NOMO-1 (cell line): ENCODE measurements at regions not wholly inside any gene's neighbourhood (a gene's known extent, or its start where the extent isn't known, plus 50 kb on each side); places are given as distances from the start of the nearest gene placed in this dataset.

Source experiments
- DNase-seq, 2 experiments: peaks; one replicate each; lab custom pipeline; 2025; ENCODE audit not compliant: unreplicated experiment in 2 of 2; lab: John Stamatoyannopoulos, UW

DNA sequence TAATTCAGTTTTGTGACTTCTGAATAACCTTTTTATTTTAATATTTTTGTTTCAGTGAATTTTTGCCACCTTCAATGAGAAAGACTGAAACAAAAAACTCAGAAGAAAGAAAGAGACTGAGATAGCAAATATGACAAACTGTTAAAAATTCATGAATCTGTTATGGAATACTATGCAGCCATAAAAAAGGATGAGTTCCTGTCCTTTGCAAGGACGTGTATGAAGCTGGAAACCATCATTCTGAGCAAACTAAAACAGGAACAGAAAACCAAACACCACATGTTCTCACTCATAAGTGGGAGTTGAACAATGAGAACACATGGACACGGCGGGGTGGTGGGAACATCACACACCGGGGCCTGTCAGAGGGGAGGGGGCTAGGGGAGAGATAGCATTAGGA is 193.4 kb upstream of the FGGY start:
- DNase-seq, result no peak

DNA sequence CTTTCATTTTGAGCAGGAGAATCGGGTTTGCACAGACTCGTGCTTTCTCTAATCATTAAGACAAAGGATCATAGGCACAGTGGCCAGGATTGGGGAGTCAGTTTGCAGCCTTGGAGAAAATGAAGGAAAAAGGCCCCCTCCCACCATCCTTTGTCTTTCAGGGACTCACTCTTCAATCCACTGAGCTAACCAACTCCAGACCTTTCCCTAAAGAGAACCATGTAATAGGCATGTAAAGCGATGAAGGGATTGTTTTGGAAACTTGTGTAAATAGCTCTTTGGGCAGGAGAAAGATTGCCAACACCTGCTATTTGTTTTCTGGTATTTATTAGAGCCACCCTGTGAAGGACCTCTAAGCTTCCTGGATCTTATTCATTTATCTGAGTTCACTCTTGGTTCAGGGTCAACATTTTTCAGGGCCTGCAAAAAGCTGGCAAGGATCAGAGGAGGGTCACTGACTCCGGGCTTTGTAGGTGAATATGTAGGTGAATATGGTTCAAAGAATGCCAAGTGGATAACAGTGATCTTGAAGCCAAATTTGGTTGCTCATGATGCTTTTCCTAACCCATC is 192.6 kb upstream of the FGGY start:
- DNase-seq, result no peak

DNA sequence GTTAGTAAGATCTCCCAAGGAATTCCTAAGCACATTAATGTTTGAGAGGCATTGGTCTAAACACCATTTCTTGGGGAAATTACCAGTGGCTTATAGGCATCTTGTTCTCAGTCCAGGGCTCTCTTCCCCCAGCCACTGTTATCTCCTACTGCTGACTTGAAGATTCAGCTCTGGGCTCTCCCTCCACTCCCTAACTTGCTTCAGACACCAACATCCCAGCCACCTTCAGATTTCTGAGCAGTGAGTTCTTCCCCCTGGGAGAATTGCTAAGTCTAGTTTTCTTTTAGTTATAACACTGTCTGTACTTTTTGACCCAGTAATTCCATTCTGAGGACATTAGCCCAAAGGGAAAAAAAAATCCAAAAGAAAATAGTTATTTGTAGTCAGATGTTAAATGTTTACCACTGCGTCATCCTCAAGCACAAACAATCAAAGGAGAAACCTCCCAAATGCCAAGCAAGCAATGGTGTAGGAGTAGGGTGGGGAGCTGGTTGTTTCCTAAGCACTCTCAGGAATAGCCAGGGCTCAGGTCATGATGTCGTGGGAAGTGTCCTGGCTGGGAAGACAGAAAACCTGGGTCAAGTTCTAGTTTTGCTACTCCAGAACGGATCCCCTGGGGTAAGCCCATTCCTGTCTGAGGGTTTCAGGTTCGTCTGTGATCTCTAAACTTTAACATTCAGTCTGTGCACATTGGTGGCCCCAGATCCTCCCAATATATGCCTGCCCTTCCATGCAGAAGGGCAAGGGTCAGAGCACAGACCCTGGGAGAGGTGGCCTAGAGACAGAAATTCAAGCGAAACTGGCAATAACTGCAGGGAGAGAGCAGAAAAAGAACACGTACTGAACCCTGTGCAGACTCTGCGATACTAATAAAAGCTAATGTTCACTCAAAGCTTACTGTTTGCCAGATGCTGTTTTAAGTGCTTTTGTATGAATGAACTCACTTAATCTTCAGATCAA is 191.1 kb upstream of the FGGY start:
- no peak for DNase-seq

DNA sequence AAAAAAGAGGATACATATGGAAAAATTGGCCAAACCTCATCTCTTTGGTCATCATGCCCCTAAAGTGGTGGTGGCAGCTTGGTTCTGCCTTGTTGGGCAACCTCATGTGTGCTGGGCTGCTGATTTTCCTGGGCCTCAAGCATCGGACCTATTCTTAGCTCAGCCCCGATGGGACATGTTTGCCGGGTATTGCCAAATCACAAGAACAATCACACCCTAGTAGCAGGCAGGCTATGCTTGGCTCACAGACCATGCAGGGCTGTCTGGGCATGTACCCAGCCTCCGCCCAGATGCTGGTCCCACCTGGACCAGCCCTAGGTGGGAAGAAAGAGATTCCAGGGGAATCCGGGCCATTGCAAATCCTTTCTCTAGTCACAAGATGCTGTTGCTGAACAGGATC is 189.4 kb upstream of the FGGY start:
- DNase-seq, result peak; percentile 21 to 23

DNA sequence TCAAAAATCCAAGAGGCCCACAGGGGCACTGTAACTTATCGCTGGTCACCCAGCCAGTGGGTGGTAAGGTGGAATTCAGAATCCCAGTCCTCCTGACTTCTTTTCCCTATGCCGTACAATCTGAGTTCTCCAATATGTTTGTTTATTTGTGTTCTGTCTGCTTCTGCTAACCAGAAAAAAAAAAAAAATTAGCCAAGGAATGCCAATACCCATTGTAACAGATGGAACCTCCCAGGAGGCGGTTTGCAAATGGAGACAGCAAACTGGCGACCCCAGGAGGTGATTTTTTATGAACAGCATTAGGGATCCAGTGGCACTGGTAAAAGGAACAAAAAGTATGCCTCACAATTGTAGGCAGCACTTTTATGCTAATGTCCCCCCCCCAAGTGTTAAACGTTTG is 189.0 kb upstream of the FGGY start:
- DNase-seq, result no peak

DNA sequence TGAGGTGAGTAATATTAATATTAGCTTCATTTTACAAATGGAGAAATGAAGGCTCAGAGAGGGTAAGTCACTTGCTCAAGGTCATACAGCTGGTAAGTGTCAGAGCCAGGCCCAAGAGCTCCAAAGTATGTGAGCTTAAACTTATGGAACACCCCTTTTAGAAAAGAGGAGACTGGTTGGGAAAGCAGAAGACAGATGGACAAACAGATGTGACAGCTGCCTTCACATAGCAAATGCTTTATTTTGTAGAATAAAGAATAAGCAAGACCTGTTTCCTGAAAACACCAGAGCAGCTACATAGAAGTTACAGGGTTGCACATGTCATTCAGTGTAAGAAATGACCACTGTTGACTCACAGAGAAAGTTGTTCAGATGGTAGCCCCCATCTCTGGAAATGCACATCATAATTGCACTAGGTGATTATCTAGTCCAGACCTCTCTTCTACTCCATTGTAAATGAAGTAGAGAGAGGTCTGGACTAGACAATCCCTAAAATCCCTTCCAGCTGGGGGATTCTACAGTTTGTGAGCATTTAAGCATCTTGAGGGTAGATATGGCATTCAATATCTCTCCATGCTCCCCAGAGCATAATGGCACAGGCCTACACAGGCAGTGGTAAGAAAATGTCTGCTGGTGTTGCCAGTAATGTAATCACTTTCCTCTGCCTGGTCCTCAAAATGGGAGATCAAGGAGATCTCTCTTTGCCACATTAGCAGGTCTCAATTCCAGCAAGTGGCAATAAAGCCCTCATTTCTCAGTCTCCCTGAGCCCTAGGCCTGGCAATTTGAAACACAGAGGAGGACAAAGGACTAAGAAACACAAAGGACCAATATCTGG is 188.2 kb upstream of the FGGY start:
- DNase-seq, result no peak

DNA sequence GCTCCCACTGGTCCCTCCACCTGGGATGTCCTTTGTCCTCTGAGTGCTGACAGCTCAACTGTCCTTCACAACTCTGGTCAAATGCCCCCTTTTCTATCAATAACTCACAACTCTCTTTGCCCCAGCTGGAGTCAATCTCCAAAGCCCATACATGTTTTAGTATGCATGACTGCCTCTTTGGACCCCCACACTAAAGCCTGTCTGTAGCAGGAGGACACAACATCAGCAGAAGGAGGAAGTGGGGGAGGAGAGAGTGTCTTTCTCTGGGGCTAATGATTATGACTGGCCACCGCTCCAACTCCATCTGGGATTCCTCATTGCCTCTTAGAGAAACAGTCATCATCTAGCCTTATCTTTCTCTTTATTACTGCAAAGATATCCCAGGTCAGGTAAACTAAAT is 186.6 kb upstream of the FGGY start:
- no peak for DNase-seq

DNA sequence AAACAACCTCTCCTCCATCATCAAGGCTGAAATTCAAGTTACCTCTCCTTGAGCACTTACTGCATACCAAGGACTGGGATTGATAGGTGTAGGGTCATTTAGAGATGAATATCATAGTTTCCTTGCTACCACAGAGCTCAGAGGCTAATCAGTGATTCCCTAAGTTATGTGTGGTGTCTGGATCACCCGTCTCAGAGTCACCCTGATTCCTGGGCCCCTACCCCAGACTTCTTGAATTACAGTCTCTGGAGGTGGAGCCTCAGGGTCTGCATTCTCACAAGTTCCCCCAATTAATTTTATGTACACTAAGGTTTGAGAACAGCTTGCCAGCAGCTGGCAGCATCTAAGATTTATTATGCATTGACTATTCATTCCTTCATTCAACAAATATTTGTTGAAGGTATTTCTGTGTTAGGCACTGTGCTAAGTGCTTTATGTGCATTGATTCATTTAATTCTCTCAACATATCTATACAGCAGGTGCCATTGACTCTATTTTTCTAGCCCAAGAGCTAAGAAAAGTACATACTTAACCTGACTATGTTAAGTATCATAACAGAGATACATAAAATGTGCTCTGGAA is 182.9 kb upstream of the FGGY start:
- DNase-seq, result no peak

DNA sequence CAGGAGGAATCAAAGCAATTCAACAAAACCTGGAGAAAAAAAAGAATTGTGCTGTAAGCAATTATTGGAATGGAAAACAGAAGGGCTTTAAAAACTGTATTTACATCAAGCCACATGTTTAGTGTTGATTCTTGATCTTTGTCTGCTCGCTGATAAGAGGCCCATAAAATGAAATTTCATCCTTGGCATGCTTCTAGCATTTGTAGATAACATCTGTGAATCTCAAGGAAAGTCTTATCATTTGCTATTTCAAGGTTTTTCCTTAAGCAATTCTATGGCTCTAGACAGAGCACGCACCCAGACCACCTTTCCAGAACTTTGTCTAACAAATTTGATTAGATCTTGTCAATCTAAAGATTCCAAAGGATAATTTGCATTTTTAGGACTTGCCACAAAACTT is 181.0 kb upstream of the FGGY start:
- no peak for DNase-seq

DNA sequence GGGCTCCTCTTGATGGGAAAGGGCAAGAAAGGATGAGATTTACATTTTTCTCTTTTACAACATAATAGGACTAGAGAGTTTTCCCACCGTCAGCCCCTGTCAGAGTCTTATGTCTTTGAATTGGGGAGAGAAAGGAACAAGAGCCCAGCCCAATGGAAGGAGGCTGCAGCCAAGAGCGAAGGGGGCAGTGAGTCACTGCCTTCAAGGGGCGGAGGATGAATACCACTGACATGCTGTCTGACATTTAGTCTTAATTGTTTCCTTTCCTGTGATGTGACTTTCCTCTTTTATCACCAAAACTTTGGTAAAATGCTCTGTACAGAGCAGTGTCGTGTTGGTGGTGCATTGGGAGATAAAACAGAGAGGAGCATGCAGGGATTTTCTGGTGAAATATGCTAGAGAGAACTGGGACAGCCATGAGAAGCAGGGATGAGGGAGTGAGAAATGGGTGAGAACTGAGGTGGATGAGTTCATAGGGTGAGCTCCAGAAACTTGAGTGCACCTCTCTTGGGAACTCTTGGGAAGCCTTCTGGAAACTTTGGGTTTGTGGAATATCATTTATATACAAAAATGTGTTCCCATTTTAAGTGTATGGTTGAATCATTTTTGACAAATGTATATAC is 179.9 kb upstream of the FGGY start:
- DNase-seq, result peak in 1 of 2 experiments; percentile 27

DNA sequence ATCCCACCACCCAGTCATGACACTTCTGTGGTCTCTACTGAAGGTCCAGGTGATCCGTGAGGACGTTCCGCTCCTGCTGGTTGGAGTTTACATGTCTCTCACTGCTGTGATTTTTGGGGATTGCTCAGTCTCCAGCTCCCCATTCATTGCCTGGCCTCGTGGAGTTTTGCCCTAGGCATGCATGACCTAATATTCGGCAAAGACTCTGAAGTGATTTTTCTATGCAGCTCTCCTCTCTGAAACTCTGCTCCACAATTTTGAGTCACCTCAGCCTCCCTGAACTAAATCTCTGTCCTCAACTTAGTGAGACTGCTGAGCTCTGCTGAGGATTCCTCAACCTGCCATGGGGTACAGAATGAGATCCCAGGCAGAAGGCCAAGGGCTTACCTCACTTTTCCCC is 174.4 kb upstream of the FGGY start:
- no peak for DNase-seq

DNA sequence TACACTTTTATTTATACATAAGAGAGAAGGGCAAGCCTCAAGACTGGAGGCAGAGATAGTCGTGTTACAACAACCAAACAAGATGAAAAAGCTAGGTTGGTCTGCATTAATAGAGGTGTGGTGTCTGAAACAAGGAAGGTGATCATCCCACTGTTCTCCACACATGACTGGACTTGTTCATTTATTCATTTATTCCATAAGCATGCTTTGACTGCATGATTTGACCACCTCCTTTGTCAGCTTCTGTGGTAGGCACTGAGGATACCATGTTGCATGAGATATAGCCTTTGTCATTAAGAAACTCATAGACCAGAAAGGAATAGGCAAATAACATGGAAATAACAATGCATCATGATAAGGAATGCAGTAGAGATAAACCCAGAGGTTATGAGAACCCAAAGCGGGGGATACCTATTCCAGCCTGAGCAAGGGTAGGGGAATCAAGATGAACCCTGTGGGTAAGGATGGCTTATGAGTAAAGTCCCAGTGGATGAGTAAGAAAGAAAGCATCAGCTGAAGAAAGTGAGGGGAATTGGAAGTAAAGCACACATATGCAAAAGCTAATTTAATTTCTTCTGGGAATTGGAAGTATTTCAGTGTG is 173.7 kb upstream of the FGGY start:
- DNase-seq, result no peak

DNA sequence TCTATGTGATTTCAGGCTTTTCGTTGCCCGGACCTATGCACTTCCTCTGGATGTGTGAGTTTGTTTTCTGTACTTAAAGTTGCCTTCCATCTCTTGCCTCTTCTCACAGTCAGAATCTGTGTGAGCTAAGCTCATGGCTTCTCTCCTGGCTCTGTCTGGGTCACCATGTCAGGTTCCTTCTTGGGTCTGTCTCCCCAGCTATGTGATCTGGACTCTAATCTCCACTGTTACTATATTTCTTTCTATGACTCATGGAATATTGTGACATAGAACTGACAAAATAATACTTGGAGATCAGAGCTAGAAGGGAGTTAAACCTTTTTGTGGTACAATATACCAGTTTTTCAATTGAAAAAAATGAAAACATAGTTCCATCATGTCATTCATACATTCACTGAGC is 172.7 kb upstream of the FGGY start:
- peak in 1 of 2 experiments; percentile 20 for DNase-seq

DNA sequence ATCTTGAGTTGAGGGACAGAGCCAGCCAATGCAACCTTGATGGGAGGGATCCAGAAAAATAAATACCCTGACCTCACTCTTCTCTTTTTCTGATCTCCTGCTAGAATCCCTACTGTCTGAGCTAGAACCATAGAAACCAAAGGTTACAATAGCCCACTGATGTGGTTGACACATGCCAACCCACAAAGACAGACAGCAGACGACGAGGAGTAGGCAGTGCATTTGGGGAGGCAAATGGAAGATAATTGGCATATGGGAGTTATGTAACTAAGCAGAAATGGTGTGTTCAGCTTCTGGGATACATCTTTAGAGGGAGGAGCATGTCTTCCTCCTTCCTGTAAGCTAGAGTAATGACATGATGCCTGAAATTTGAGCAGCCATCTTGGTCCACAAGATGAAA is 171.7 kb upstream of the FGGY start:
- DNase-seq, result no peak

DNA sequence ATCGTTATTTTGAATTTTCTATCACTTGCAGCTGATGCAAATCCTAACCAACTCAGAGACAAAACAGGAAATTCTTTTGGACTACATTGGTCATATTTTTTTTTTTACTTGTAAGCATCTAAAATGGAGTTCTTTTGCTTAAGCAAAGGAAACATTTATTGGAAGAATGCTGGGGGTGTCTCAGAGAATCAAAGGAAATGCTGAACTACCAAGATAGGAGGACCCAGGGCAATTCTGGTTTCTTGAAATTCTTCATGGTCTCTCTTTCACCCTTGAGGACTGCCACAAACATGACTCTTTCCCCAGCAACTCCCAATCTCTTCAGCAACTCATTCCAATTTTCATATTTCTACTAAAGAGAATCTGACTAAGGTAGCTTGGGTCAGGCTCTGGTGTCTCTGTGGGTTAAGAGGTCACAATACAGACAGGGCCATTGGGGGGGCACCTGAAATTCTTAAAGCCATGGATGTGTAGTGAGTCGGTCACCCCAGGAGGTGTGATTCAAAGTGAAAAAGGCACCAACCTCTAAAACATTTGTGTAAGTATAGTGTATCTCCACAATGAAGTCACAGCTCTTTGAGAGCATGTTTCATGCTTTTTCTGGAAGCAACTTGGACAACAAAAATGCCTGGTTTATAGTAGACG is 171.1 kb upstream of the FGGY start:
- no peak for DNase-seq

DNA sequence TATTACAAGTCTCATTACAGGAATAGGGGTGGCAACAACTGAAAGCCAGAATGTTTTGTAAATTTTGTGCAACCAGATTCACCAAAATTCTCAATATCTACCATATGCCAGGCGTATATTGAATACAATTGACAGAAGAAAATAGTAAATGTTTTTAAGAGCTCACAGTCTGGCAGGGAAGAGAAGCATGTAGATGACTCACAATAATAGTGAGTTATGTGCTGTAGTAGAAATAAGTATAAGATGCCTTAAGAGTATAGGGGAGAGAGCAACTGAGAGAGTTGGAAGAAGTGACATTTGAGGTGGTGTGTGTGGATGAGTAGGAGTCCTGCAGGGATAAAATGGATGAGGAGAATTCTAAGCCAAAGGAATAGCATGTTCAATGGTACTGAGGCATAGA is 170.5 kb upstream of the FGGY start:
- DNase-seq, result no peak

DNA sequence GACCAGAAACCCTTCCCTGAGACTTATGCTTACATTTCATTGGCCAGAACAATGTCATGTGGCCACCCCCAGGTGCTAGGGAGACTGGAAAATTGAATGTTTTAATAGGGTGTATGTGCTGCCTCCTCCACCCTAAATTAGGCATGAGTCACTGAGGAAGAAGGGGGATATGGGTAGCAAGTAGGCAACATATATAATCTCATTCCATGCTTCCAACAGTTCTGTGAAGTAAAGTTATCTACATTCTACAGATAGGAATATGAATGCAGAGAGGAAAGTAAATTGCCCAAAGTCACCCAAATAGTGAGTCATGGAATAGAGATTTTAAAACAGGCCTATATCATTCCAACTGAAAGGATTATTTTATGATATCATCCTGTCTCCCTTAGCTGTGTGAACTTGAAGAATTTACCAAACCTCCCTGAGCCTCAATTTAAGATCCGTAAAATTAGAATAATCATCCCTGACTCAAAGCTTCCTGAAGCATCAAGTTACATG is 168.6 kb upstream of the FGGY start:
- no peak for DNase-seq

DNA sequence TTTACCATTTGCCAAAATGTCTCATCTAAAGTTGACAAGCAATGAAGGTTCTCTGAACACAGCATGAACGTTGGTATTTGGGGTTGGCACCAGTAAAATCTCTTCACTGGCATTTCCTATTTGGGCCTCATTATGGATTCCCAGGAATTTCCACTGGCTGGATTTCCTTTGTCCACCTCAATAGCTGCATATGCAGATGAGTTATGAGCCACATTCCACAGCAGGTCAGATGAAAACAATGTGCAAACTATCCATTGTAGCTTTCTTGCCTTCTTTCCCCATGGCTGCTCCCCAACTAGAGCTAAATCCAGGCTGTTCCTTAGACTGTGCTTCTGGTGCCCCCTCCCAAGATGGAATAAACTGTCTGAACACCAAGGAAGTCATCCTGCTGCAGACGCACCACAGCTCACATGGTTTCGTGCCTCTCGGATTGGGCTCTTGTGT is 168.1 kb upstream of the FGGY start:
- DNase-seq, result no peak

DNA sequence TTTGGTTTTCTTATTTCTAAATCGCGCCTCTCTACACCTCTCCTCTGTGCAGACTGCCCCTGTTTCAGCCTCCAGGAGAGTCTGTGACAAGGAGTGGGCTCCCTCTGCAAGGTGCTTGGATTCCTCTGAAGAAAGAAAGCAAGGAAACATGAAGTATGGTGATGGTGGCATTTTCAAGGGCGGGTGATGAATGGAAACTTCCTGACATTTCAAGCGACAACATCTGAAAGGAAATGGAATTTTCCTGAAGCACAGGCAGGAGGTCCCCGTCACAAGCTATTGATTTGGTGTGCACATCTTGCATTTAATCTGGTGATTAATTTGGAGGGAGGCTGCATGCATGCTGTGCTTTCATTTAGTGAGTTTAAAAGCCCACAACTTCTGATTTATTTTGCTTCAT is 164.6 kb upstream of the FGGY start:
- DNase-seq, result no peak

DNA sequence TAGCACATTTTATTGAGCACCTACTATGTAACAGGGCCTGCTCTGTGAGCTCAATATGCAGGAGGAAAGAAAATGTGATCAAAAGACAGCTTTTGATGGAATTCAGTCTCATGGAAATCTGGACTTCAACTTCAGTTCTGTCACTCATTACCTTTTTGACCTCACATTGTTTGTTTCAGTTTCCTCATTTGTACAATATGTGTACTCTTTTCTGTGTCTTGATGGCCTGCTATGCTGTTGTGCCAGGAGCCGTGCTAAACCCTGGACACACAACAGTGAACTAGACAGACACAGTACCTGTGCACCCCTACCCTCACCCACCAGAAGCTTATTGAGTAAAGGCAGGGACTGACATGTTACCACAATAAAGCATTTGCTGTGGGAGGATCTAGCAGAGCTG is 162.9 kb upstream of the FGGY start:
- no peak for DNase-seq
